Lung (tissue), 11 donors: ENCODE measurements at regions not wholly inside any gene's neighbourhood (a gene's known extent, or its start where the extent isn't known, plus 50 kb on each side); places are given as distances from the start of the nearest gene placed in this dataset.

Experiments
- ATAC-seq: fragments of 200-7000 bp; cut with Tn5 transposase; one replicate; pipeline ENCODE4 v1.9.1; 2020; ENCODE audit warnings: moderate number of reproducible peaks; ENCODE audit not compliant: insufficient read depth, low FRiP score
- DNase-seq, 3 donors: peaks; one replicate each; pipeline ENCODE4 v3.0.0-alpha.2; 2013 to 2017
- H3K27ac ChIP-seq, 2 donors: one replicate each; pipeline ENCODE4 v1.5.1; 2013; ENCODE audit warnings: mild to moderate bottlenecking in 2 of 2, moderate library complexity in 2 of 2, control low read depth in 1 of 2, inconsistent platforms in 1 of 2, low read depth in 1 of 2, low read length in 1 of 2
- H3K27me3 ChIP-seq, 3 donors: one replicate each; pipeline ENCODE4 v1.5.1; 2013; ENCODE audit warnings: low read length in 2 of 3; ENCODE audit not compliant: control insufficient read depth in 3 of 3, insufficient read depth in 3 of 3
- H3K36me3 ChIP-seq, 4 donors: one replicate each; pipeline ENCODE4 v1.5.1; 2013; ENCODE audit warnings: low read length in 4 of 4, mild to moderate bottlenecking in 1 of 4, moderate library complexity in 1 of 4; ENCODE audit not compliant: control insufficient read depth in 4 of 4, insufficient read depth in 4 of 4
- H3K4me1 ChIP-seq, 5 donors: one replicate each; pipeline ENCODE4 v1.5.1; 2013; ENCODE audit warnings: low read length in 5 of 5, mild to moderate bottlenecking in 2 of 5, moderate library complexity in 1 of 5; ENCODE audit not compliant: control insufficient read depth in 5 of 5, insufficient read depth in 5 of 5
- H3K4me3 ChIP-seq: one replicate; pipeline ENCODE4 v1.5.1; 2013; ENCODE audit warnings: mild to moderate bottlenecking, control low read depth, moderate library complexity
- H3K9ac ChIP-seq, 2 donors: one replicate each; pipeline ENCODE4 v1.5.1; 2013; ENCODE audit warnings: low read length in 2 of 2, control low read depth in 1 of 2; ENCODE audit not compliant: insufficient read depth in 1 of 2
- H3K9me3 ChIP-seq, 4 donors: one replicate each; pipeline ENCODE4 v1.5.1; 2013; ENCODE audit warnings: low read length in 3 of 4, mild to moderate bottlenecking in 1 of 4, moderate library complexity in 1 of 4; ENCODE audit not compliant: control insufficient read depth in 4 of 4, insufficient read depth in 3 of 4
- WGBS, 2 donors: extraction: QIAGEN DNeasy Blood & Tissue Kit; methylation state at CpG; one replicate each; pipeline ENCODE4 v1.1.7; 2013; 5-methylcytosine and 5-hydroxymethylcytosine counted together
- TF ChIP-seq, protein P1 (sequence below): IDR thresholded peaks from 2 replicates; pipeline ENCODE4 v1.5.1; 2012; ENCODE audit warnings: mild to moderate bottlenecking; ENCODE audit errors: control extremely low read depth, extremely low read depth
- donor health status: control.
- donor health status: control.
- donor health status: Bipolar disorder and iron deficiency.
- donor health status: healthy.
- donor health status: DM: yes; HTN: yes; CAD: no.

DNA sequence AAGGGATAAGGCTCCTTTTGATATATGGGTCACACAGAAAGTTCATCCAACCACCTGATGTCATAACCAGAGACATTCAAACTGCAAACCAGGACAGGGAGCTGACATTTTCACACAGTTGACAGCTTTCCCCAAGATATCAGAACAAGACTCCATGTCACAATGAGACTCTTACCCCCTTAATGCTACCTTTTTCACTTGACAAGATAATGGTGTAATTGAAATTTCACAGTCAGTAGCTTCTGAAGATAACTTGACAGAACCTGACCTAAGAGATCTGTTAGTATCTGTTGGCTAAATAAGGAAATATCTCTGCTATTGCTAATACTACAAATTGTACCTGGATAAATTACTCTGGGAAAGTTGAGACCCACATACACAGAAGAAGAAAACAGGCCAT is 187.3 kb downstream of the C12orf50 start:
- DNase-seq: no peak
- H3K36me3 ChIP-seq: no peaks in the 10 kb centered on the region
- H3K9me3 ChIP-seq: no peaks in the 10 kb centered on the region
- TF ChIP-seq, protein P1, sequence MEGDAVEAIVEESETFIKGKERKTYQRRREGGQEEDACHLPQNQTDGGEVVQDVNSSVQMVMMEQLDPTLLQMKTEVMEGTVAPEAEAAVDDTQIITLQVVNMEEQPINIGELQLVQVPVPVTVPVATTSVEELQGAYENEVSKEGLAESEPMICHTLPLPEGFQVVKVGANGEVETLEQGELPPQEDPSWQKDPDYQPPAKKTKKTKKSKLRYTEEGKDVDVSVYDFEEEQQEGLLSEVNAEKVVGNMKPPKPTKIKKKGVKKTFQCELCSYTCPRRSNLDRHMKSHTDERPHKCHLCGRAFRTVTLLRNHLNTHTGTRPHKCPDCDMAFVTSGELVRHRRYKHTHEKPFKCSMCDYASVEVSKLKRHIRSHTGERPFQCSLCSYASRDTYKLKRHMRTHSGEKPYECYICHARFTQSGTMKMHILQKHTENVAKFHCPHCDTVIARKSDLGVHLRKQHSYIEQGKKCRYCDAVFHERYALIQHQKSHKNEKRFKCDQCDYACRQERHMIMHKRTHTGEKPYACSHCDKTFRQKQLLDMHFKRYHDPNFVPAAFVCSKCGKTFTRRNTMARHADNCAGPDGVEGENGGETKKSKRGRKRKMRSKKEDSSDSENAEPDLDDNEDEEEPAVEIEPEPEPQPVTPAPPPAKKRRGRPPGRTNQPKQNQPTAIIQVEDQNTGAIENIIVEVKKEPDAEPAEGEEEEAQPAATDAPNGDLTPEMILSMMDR: no peak
- no peaks in the 10 kb centered on the region for H3K4me1 ChIP-seq
- ATAC-seq: no peak
- no peak overlapping the region for H3K4me3 ChIP-seq
- H3K27me3 ChIP-seq: no peaks in the 10 kb centered on the region
- H3K27ac ChIP-seq: no peak overlapping the region
- no peak overlapping the region for H3K9ac ChIP-seq

GRCh38 chr12:87836190-87836589 is 193.0 kb downstream of the C12orf50 start:
- TF ChIP-seq, protein P1: no peak
- Histone ChIP-seq H3K4me3 (no peak overlapping the region), H3K36me3 (no peaks in the 10 kb centered on the region), H3K4me1 (no peaks in the 10 kb centered on the region), H3K27me3 (no peaks in the 10 kb centered on the region), H3K9me3 (no peaks in the 10 kb centered on the region), H3K27ac (no peak overlapping the region), H3K9ac (no peak overlapping the region)
- ATAC-seq: no peak
- DNase-seq: no peak

DNA sequence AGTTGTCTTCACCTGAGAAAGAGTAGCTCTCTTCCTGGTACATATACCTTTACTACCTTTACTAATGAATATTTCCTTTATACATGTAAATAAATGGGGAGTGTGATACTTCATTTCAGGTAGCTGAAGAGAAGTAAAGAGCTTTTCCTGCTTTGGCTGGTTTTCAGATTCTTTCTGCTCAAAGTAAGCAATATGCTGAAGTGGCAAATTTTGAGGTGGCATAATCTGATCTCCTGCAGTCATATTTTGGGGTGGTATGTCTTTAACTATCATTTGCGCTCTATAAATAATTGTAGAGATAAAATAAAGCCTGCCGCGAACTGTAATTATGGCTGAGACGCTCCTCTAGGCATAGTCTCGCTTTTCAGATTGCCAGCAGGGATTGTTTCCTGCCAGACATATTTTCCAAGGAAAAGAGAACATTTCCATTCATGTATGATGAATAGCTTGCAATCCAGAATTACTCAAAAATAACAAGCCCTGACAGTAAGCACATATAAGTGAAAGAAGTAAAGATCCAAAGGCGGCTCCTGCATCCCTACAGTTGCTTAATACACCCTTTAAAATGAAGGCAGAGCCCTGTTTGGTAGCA is 200.7 kb downstream of the C12orf50 start:
- Histone ChIP-seq H3K9ac (no peak overlapping the region), H3K4me3 (no peak overlapping the region)
- ATAC-seq: no peak

More for the DNA sequence above, 200.7 kb downstream of the C12orf50 start:
- Histone ChIP-seq H3K27ac (no peak overlapping the region), H3K36me3 (no peaks in the 10 kb centered on the region), H3K9me3 (no peaks in the 10 kb centered on the region), H3K27me3 (no peaks in the 10 kb centered on the region), H3K4me1 (no peaks in the 10 kb centered on the region)
- DNase-seq: no peak
- 77 to 89% methylated on average over 6 of the region's 6 CpGs for WGBS, 2 donors
- TF ChIP-seq, protein P1: no peak
